Body of pancreas (tissue), 4 donors: ENCODE measurements at regions not wholly inside any gene's neighbourhood (a gene's known extent, or its start where the extent isn't known, plus 50 kb on each side); places are given as distances from the start of the nearest gene placed in this dataset.

Experiments
- CTCF ChIP-seq, 7 experiments: fragments of 450-650 bp in 4 of 7; fragments of 200-600 bp in 3 of 7; sonication (generic) in 3 of 7; IDR thresholded peaks; one replicate each; pipeline ENCODE4 v1.5.1; 2016 to 2019; ENCODE audit warnings: antibody characterized with exemption in 7 of 7
- POLR2A ChIP-seq, 3 donors: fragments of 450-650 bp; IDR thresholded peaks; one replicate each; pipeline ENCODE4 v1.6.1; 2016; ENCODE audit warnings: antibody characterized with exemption in 3 of 3, mild to moderate bottlenecking in 2 of 3

DNA sequence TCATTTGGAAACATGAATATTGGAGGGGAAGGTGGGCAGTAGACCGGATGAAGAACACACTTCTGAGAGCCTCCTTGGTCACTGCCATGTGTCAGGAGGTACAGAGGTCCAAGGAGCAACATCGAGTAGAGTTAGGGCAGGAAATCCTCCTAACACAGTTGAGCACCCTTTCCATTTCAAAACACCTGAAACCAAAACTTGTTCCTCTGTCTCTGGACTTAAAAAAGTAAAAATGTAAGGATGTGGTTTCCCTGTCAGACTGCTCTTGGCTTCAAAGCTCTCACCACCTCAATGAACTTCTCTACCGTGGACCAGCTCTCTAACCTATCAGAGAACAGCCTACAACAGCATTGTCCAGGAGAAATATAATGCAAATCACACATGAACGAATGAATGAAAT, 573.9 kb downstream of the NOVA1 start:
- TF ChIP-seq CTCF (IDR thresholded peaks at IDR 0.05): no peak
- TF ChIP-seq POLR2A (IDR thresholded peaks at IDR 0.05): no peak
